COLO829 (cell line): ENCODE measurements at regions not wholly inside any gene's neighbourhood (a gene's known extent, or its start where the extent isn't known, plus 50 kb on each side); places are given as distances from the start of the nearest gene placed in this dataset.
"Not testable (repeated sequence)": the region's sequence is repeated elsewhere in the genome, so short reads cannot be mapped to it uniquely, and the experiment has no call there.

Source experiments
- DNase-seq: peaks from one replicate; pipeline ENCODE4 v3.0.0; 2012; ENCODE audit warnings: low spot score

DNA sequence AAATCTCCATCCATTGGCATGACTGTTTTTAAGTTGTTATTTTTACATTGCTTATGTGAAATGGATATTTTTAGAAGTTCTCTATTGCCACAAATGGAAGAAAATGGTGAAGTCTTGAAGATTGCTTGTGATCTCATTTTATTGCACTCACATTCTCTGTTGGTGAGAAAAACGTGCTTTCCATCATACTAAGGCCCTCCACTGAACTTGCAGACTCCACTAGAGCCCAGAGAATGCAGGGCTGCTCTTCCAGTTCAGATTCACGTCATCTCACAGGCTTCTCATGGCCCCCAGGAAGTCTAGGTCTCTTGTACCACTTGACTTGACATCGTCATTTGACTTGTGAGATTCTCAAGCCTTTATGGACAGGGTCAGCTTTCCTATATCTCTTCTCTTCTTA lies 254.8 kb upstream of the COPS8 start:
- DNase-seq = no peak

DNA sequence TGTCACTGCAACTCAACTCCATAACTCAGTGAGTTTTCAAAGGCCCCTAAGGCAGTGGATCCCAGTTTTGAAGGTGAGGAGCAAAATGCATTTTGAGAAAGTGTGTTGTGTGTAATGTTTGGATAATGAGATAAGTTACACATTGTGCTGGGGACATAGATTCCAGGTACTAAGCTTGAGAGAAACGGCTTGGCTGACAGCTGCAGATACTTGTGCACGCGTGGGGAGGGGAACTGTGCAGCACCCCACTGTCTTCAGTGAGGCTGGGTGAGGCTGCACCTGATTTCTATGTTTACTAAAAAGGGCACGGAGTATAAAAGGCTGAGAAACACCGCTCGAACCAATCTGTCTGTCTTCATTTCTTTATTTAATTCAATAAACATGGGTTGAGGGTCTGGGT lies 254.0 kb upstream of the COPS8 start:
- DNase-seq = no peak

DNA sequence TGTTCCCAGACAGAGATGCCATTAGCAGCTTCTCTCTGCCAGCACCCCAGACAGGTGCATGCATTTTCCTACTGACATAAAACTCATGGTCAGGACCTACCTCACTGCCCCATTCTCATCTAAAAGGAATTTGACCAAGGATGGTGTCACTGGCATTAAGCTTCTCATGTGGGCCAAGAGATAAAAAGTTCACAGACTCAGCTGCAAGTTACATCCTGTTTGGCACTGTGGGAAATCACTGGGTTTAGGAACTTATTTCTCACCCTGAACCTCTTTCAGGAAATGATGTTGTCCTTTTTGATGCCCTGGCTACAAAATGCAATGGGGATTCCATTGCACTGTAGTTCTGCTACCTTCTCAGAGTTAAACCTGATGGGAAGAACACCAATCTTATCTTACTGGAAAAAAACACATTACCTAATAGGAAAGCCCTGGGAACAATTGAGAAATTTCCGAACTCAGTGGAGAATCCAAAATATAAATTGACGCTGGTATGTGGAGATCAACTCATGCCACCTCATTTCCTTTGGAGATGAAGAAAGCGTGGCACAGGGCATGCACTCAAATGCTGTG lies 252.1 kb upstream of the COPS8 start:
- DNase-seq = no peak

DNA sequence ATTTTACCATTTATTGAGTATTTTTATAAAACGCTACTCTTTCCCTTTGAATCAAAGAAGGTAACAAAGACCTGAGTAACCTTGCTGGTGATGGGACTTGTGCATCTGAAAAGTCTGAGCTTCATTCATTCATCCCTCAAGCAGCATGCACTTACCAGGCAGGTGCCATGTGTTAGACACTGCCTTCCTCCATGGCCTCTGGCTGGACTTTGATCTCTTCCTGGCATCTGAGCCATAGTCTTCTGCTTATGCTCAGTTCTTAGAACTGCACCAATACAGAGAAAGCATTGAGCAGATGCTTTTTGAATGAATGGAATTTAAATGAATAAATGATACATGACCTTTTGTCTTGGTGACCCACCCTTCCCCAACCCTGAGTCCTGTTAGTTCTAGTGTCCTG lies 251.4 kb upstream of the COPS8 start:
- DNase-seq = no peak

DNA sequence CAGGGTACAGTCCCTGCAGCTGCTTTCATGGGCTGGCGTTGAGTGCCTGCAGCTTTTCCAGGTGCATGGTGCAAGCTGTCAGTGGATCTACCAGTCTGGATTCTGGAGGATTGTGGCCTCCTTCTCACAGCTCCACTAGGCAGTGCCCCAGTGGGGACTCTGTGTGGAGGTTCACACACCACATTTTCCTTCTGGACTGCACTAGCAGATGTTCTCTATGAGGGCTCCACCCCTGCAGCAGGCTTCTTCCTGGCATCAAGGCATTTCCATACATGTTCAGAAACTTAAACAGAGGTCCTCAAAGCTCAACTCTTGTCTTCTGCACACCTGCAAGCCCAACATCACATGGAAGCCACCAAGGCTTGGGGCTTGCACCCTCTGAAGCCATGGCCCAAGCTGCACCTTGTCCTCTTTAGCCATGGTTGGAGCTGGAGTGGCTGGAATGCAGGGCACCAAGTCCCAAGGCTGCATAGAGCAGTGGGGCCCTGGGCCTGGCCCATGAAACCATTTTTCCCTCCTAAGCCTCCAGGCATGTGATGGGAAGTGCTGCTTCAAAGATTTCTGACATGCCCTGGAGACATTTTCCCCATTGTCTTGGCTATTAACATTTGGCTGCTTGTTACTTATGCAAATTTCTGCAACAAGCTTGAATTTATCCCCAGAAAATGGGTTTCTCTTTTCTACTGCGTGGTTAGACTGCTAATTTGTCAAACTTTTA lies 250.2 kb upstream of the COPS8 start:
- DNase-seq = no peak

DNA sequence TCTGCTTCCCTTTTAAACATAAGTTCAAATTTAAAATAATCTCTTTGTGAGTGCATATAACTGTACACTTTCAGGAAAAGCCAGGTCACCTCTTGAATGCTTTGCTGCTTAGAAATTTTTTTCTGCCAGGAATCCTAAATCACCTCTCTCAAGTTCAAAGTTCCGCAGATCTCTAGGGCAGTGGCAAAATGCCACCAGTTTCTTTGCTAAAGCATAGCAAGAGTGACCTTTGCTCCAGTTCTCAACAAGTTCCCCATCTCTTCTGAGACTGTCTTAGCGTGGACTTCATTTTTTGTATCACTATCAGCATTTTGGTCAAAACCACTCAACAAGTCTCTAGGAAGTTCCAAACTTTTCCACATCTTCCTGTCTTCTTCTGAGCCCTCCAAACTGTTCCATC lies 249.7 kb upstream of the COPS8 start:
- not testable (repeated sequence) for DNase-seq

DNA sequence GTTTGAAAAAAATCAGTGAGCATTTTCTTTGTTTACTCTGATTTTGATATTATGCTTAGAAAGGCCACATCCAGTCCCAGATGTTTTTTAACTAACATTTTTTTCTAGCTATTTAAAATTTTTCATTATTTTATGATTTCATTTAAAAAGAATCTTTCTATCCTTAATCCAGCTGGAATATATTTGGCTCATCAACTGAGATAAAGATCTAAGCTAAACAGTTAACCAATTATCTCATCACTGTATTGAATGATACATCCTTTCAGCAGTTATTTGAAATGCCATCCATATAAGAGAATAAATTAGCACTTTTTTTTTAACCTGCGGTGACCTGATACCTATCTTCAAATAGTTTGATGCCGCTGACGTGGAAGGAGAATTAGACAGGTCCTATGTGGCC lies 245.5 kb upstream of the COPS8 start:
- no peak for DNase-seq

DNA sequence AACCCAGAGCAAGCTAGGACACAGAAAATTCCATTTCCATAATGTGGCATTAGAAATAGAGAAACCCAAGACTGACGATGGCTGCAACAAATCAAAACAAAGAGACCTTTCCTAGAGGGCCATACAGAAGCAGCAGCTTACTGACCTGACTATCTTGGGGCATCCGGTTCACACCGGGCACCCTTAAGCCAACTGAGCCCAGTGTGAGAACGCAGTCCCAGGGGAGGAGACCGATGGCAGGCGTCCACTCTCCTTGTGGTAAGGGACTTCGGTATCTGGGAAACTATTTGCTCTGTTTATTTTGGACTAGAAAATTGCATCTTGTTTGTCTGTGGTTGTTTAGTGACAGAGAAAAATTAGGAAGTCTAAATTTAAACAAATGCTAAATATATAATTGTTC lies 244.8 kb upstream of the COPS8 start:
- no peak for DNase-seq

DNA sequence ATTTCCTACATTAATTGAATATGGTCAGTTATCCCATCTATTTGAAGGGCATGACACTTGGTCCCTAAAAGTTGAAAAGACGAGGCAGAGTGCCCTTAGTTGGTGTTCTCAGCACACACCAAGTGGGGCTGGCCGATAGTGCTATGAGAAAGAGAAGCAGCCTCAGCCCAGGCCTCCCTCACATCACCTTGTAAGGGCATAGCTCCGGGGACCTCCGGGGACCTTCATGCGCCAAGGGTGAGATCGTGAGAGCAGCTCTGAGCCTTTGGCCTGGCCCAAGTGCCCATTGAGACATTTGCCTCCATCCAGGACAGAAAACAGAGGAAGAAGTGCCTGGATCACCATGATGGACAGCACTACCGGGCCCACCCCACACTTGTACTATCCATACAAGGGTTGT lies 244.3 kb upstream of the COPS8 start:
- no peak for DNase-seq

DNA sequence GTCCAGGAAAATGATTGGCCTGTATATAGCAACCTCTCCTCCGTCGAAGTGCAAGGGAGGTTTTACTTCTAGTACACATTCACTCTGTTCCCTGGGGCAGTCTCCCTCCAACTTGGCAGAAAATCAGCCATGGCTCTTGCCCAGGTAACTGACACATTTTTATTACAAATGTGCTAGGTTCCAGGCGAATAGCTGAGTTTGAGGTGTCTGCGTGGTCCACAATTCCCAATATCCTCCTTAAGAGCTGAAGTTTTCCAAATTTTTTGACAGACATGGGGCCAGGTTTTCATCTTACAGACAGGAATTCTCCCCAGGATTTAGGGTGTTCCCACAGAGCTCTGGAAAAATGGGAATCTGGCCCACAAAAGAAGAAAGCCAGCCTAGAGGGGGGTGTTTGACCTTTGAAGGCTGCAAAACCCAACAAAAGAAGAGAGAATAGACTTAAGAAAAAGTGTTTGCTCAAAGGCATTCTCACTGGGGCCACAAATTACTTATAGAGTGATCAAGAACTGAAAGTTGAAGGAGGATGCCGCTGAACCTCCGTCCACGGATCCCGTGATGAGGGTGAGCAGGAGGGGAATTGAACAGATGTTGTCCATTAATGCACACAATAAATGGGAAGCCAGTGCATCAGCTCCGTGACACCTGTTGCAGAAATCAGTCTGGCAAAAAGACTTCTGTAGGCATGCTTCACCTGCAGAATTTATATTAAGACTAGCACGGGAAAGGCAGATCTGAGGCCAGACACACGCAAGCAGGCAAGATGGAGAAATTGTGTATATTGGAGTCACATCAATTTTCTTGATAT lies 242.3 kb upstream of the COPS8 start:
- DNase-seq = no peak

DNA sequence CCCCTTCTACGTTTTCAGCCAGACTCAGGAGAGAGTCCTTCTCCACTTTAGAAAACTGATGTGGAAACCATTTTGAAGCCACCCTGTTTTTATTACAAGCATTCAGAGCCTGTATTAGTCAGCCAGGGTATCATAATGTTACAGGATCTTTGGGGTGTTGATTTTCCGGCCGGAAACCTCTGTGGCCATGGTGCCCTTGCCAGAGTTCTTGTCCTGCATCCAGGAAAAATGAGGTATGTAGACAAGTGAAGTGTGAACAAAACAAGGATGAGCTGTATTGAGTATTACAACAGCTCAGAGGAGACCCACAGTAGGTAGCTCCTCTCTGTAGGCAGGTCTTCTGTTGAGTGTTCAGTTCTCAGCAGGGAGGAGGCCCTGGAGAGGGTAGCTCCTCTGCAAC lies 241.0 kb upstream of the COPS8 start:
- DNase-seq = no peak

DNA sequence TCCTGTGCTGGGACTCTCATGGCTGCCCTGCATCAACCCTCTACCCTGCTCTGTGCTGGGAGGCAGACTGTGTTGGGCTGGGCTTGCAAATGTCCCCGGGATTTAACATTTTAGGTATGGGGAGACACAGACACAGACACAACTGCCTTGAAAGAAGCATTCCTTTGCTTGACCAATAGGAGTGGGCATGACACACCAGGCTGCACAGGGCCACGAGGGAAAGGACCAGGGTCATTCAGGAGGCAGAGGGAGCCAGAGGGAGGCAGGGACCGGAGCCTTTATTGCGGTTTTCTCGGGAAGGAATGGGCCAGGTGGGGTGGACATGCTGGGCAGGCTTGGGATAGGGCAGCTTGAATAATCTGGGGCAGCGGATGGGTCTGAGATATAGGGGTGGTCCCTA lies 238.7 kb upstream of the COPS8 start:
- DNase-seq = no peak

DNA sequence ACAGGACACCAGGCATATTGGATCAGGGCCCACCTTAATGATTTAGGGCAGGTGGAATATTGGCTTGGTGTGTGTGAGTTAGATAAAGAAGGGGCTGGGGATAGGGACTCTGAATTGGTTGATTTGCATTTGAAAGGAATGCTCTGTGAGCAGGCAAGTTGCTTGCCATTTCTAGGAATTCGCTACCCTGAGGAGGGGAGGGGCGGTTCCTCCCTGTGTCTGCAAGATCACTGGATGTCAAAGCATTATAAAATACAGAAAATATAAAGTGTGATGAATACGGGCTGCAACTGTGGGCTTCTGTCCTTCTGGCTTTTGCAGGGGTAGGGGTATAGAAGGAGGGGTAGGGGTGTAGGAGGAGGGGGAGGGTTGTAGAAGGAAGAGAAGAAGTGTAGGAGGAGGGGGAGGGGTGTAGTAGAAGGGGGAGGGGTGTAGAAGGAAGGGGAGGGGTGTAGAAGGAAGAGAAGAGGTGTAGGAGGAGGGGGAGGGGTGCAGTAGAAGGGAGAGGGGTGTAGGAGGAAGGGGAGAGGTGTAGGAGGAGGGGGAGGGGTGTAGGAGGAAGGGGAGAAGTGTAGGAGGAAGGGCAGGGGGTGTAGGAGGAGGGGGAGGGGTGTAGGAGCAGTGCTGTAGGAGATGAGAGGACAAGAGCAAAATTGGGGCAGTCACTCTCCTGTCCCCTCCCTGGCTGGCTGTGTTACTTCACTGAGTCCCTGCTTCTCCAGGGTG lies 238.0 kb upstream of the COPS8 start:
- DNase-seq = no peak

DNA sequence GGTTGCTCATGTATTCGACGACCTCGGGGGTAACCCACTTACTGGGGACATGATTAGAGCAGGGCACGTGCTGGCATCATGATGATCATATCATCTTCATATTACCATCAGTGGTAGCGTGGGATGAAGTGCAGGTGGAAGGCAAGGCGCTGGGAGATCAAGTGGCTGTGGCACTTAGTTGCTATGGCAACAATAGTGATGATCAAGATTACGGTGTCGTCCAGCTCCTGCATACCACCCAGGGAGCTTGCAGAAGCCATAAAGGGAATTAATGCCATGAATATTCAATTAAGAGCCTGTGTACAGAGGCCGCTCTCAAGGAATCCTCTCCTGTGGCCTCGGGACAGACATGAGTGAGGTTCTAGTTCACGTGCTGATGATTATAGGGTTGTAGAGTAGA lies 237.2 kb upstream of the COPS8 start:
- no peak for DNase-seq

DNA sequence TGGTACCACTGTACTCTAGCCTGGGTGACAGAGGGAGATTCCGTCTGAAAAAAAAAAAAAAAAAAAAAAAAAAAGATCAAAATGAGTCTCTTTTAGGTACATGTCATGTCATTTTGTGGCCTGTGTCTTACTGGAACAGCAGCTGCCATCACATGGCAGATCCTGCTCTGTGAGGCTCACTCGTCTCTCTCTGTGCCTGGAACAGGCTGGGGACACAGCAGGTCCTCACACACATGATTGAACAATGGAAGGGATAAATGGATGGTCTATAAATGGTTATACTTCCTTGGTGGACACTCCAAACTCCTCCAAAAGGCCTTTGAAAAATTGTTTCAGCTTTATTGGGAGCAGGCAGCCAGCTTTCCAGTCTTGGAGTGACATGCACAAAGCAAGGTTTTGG lies 236.2 kb upstream of the COPS8 start:
- no peak for DNase-seq

DNA sequence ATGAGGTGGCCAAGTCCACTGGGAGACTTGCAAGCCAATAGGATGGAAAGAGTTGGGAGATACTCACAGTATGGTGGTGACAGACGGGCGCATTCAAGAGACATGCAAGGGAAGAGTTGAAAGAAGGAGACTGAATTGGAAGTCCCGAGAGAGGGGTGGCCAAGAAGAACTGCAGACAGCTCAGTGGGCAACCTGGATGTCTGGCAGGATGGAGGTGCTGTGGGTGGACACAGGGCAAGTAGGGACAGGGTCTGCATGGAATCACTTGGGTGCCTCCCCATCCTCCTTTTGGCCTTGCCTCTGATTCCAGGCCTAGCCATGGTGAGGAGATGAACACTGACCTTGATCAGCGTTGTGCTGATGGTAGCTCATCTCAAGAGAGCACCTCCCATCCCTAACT lies 235.7 kb upstream of the COPS8 start:
- no peak for DNase-seq

DNA sequence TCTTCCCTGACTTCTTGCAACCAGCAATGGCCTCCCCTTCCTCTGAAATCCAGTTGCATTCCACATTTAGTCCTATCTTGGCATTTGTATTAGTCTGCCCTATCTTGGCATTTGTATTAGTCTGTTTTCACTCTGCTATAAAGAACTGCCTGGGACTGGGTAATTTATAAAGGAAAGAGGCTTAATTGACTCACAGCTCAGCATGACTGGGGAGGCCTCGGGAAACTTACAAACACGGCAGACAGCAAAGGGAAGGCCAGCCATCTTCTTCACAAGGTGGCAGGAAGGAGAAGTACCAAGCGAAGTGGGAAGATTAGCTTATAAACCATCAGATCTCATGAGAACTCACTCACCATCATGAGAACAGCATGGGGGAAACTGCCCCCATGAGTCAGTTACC lies 234.5 kb upstream of the COPS8 start:
- DNase-seq = no peak

DNA sequence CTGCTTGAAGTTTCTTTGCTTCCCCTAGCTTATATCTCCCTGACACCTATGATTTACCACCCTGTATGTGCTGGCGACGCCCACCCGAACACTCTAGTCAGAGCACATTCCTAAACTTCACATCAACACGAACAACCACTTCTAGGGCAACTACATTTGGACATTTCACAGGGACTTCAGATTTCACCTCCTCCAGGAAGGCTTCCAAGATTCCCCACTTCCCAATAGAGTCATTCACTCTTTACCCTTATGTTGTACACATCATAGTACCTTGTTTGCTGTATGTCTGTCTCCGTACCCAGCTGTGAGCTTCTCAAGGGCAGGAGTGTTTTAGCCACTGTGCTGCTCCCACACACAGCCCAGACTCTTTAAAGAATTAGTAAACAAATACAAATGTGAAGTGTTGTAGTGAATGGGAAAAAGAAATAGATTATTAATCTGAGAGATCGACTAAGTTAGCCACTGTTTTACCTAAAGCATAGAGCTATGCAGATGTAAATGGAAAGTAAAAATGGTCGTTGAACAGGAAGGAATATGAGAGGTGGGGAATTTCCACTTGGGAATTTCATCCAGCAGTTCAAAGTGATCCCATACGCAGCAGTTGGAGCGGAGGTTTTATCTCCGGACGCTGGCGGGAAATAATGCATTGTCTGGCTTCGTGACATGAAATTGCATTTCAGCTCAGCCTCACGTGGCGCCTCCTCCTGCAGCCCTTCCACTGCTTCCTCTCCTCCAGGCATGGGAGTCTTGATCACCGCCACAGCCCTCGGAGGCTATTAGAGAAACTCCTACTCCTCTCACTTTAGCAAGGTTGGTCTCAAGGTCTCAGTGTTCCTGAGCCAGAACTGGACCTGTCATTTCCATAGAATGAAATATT lies 233.4 kb upstream of the COPS8 start:
- DNase-seq = no peak

DNA sequence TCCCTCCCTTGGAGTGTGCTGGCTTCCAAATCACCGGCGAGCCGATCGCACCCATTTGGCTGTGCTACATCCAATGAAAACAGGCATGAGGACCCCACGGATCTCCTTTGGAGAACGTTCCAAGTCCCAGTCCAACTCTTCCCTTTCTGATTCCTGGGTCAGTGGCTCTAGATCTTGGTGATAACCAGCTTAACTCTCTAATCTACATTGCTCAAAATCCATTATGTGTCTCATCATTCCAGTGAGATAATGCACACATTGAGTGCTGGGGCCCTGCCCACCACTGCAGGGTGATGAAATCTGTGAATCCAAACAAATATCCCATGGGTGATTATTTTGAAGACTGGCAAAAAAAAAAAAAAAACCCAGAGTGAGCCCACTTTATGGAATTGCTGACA lies 232.7 kb upstream of the COPS8 start:
- no peak for DNase-seq

DNA sequence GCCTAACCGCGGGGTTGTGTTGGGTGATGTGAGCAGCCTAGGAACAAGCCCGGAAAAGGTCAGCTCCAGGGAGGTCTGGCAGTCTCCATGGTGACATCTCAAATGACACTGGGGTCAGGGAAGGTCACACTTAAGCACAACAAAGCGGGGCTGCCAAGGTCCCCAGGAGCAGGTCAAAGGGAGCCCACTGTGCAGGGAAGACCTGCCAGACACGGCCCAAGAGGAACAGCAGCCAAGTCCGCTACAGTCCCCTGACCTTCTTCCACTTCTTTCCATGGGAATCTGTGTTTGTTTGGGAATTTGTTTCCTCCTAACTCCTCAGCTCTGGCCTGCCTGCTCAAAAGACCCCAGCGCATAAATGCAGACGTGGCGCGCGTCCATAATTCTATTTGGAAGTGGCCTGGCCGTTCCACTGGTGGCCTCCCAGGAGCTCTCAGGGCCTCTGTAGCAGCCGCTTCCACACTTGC lies 232.1 kb upstream of the COPS8 start:
- no peak for DNase-seq

DNA sequence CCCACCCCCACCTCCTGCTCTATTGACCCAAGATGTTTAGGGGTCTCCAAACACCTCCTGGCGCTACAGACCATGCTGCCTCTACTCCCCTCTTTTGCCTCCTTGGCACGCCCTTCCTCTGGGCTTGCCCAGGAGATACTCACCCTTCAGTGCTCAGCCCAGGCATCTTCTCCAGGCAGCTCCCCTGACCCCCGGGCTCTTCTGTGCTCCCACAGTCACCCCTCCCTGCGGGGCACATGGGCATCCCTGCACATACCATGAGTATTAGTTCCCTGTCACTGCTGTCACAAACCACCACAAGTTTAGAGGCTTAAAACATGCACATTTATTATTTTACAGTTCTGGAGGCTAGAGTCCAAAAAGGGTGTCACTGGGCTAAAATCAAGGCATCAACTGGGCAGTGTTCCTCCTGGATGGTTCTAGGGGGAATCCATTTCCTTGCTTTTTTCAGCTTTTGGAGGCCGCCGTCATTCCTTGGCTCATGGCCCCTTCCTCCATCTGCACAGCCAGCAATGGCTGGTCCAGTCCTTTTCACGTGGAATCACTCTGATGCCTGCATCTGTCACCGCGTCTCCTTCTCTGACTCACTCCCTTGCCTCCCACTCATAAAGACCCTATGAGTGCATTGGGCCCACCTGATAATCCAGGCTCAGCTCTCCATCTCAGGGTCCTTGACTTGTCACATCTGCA lies 230.4 kb upstream of the COPS8 start:
- DNase-seq = no peak
